ENCODE measurements at regions not wholly inside any gene's neighbourhood (a gene's known extent, or its start where the extent isn't known, plus 50 kb on each side); places are given as distances from the start of the nearest gene placed in this dataset.

DNA sequence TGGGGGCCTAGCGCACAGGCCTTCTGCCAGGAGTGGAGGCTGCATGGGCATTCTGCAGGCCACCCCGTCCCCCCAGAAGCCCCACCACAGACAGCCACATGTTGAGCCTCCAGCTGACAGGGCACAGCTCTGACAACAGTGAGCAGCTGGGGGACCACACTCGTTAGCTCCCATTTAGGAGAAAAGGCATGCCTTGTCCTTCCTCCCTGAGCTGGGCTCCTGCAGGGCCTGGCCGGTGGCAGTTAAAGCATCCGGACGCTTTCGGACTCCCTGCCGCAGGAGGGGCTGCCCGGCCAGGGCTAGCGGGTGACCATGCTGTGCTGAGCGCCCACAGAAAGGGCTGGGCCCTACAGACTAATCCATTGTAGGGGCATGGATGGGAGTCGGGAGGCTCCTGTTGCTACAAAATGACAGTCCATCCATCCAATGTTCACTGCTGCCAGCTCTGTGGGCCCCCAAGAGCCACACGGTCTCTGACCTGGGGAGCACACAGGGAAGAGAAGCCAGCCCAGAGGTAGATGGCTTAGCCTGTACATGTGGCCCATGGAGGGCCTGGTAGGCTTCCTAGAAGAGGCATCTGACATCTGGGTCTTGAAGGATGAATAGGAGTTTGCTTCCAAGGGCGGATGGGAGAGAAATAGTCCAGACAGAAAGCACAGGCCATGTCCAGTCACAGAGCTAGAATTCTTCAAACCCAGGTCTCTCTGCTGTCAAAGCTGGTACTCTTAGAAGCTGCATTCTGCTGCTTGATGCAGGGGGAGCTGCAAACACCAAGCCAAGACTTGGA lies 116.5 kb upstream of the VSTM2B start:
- TF ChIP-seq, protein P1, sequence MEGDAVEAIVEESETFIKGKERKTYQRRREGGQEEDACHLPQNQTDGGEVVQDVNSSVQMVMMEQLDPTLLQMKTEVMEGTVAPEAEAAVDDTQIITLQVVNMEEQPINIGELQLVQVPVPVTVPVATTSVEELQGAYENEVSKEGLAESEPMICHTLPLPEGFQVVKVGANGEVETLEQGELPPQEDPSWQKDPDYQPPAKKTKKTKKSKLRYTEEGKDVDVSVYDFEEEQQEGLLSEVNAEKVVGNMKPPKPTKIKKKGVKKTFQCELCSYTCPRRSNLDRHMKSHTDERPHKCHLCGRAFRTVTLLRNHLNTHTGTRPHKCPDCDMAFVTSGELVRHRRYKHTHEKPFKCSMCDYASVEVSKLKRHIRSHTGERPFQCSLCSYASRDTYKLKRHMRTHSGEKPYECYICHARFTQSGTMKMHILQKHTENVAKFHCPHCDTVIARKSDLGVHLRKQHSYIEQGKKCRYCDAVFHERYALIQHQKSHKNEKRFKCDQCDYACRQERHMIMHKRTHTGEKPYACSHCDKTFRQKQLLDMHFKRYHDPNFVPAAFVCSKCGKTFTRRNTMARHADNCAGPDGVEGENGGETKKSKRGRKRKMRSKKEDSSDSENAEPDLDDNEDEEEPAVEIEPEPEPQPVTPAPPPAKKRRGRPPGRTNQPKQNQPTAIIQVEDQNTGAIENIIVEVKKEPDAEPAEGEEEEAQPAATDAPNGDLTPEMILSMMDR (IDR thresholded peaks at IDR 0.05) = no peak
- no peak for TF ChIP-seq POLR2A (IDR thresholded peaks at IDR 0.05)
